22Rv1 (cell line): ENCODE measurements at regions not wholly inside any gene's neighbourhood (a gene's known extent, or its start where the extent isn't known, plus 50 kb on each side); places are given as distances from the start of the nearest gene placed in this dataset.

Experiments
- ZFX ChIP-seq: fragments of 450-650 bp; IDR thresholded peaks from 2 replicates; pipeline ENCODE4 v1.6.1; 2017; ENCODE audit warnings: antibody characterized with exemption, borderline replicate concordance
- TF ChIP-seq, protein P1 (sequence below): fragments of 450-650 bp; IDR thresholded peaks from 2 replicates; pipeline ENCODE4 v1.5.1; 2017; ENCODE audit warnings: mild to moderate bottlenecking

DNA sequence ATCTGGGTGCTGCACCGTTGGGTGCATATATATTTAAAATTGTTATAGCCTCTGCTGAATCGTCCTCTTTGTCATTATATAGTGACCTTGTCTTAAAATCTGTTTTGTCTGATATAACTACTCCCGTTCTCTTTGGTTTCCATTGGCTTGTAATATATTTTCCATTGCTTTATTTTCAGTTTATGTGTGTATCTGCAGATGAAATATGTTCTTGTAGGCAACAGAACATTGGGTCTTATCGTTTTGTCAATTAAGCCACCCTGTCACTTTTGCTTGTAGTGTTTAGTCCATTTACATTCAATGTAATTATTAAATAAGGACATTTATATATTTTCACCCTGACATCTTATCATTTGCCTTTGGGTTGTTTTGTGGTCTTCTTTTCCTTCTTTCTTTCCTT is 933.9 kb downstream of the EPHA7 start:
- TF ChIP-seq, protein P1, sequence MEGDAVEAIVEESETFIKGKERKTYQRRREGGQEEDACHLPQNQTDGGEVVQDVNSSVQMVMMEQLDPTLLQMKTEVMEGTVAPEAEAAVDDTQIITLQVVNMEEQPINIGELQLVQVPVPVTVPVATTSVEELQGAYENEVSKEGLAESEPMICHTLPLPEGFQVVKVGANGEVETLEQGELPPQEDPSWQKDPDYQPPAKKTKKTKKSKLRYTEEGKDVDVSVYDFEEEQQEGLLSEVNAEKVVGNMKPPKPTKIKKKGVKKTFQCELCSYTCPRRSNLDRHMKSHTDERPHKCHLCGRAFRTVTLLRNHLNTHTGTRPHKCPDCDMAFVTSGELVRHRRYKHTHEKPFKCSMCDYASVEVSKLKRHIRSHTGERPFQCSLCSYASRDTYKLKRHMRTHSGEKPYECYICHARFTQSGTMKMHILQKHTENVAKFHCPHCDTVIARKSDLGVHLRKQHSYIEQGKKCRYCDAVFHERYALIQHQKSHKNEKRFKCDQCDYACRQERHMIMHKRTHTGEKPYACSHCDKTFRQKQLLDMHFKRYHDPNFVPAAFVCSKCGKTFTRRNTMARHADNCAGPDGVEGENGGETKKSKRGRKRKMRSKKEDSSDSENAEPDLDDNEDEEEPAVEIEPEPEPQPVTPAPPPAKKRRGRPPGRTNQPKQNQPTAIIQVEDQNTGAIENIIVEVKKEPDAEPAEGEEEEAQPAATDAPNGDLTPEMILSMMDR, result no peak
- no peak for TF ChIP-seq ZFX
